ENCODE measurements at regions not wholly inside any gene's neighbourhood (a gene's known extent, or its start where the extent isn't known, plus 50 kb on each side); places are given as distances from the start of the nearest gene placed in this dataset.

- DNase-seq (ENCODE audit: extremely low read depth in 1 of 2, low read depth in 1 of 2): no peak
Measured at GRCh38 chr2:177075254-177075653, 137.3 kb upstream of the HNRNPA3 start.

DNA sequence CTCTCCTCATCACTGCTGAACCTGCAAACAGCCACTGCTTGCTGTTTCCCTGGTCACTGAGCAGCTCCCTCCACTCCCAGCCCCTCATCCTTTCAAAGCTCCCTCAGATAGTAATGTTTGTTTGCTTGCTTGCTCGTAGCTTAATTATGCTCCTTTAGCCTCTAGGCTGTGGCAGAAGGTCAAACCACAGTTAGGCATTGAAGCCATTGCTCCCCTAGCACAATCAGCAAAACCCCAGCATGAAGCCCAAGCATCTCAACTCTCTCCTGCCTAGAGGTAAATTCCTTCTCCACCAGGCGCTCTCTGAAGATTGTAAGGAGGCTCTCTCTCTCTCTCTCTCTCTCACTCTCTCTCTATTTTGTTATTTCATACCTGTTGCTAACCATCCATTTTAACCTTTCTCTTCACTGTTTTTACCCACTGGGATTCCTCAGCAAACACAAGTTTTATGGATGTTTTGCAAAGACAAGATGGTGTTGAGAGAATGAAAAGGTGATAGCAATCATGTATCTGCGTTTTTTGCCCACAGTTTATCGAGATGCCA is 135.9 kb upstream of the HNRNPA3 start:
- DNase-seq (ENCODE audit: extremely low read depth in 1 of 2, low read depth in 1 of 2): no peak

DNA sequence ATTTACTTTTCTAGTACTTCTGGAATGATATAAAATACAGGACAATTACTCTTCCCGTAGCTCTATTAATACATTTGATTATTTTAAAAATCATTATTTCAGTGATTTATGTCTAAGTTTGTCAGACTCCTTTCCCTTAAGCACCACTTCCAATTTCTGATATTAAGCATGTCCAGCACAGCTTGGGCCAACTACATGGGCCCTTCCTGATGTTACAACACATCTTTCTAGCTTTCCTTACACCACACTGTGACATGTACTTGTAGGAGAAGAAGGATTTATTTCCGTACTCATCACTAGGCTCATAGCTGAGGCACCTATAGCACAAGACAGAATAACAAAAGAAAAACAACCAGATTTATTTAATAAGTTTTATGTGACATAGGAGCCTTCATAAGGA is 134.8 kb upstream of the HNRNPA3 start:
- DNase-seq (ENCODE audit: extremely low read depth in 1 of 2, low read depth in 1 of 2): no peak

- no peak for DNase-seq (ENCODE audit: extremely low read depth in 1 of 2, low read depth in 1 of 2)
Measured at GRCh38 chr2:177078416-177078815, 134.2 kb upstream of the HNRNPA3 start.

- no peak for DNase-seq (ENCODE audit: extremely low read depth in 1 of 2, low read depth in 1 of 2)
Measured at GRCh38 chr2:177078855-177079254, 133.7 kb upstream of the HNRNPA3 start.

GRCh38 chr2:177080746-177081284 is 131.8 kb upstream of the HNRNPA3 start:
- DNase-seq (ENCODE audit: extremely low read depth in 1 of 2, low read depth in 1 of 2): no peak

DNA sequence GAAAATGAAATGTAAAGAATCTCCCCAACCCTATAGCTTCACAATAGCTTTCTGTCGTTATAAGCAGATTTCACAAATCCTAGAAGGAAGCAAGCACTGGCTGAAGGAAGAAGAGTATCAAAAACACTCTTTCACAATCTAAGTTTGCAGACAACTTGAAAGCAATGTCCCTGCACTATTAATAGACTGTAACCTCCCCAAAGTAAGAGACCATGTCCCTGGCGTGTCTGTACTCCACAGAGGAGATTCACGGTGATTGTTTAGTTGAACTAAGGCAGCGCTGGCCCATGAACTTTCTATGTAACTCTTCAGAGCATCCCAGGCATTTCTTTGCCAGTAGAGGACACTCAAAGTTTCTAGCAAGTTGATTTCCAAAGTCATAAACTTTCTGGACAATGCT is 128.0 kb upstream of the HNRNPA3 start:
- no peak for DNase-seq (ENCODE audit: extremely low read depth in 1 of 2, low read depth in 1 of 2)

DNA sequence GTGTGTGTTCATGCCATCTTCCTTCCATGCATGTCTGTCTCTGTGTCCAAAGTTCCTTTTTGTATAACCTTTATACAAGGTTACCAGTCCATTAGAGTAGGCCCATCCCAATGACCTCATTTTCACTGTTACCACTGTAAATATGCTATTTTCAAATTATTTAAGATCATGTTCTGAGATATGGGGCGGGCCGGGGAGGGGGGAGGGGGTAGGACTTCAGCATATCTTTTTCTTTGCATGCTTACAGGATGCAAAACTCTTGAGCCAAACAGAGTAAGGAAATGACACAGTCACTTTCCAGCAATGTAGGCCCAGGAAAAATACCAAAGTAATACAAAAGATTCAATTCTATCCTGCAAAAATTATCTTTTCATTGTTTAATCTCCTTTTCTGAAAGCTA is 124.1 kb upstream of the HNRNPA3 start:
- DNase-seq (ENCODE audit: extremely low read depth in 1 of 2, low read depth in 1 of 2): no peak

- no peak for DNase-seq (ENCODE audit: extremely low read depth in 1 of 2, low read depth in 1 of 2)
Measured at GRCh38 chr2:177090967-177091366, 121.6 kb upstream of the HNRNPA3 start.

DNA sequence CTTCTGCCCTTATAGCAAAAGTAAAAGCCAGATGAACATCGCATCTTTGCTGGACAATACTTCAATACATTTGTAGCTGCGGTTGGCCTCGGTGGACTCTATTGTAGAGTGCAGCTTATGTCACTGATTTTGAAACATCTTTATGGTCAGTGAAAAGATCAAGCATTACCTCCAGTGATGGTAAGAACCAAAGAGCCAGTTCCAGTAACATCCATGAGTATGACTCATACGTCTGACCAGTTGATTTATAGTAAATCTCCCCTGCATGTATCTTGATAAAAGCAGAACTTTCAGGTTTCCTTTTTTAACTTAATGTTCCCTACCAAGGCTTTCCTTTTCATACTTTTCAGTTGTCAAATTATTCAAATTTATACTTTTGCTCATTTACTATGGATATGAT is 119.2 kb upstream of the HNRNPA3 start:
- no peak for DNase-seq (ENCODE audit: extremely low read depth in 1 of 2, low read depth in 1 of 2)

DNA sequence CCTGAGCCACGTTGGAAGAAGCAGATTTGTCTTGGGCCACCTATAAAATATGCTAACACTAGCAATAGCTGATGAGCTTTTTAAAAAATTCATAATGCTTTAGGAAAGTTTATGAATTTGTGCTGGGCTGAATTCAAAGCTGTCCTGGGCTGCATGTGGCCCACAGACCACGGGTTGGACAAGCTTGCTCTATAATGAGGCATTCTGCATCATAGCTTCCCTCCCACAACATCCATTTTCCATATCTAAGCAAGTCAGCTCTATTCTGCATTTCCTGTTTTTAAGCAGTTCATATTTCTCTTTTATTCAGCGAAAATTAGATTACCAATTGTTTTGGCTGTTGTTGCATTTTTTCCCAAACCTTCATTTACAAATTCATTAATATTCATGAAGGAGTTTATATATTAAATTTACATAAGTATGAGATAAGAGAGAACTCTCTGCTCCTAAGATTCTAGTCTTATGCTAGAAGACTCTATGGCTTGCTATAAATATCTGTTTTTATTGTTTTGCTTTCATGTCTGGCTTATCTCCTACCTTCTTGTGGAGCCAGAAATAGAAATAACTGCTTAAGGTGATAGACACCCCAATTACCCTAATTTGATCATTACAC is 114.5 kb upstream of the HNRNPA3 start:
- DNase-seq (ENCODE audit: extremely low read depth in 1 of 2, low read depth in 1 of 2): no peak

DNA sequence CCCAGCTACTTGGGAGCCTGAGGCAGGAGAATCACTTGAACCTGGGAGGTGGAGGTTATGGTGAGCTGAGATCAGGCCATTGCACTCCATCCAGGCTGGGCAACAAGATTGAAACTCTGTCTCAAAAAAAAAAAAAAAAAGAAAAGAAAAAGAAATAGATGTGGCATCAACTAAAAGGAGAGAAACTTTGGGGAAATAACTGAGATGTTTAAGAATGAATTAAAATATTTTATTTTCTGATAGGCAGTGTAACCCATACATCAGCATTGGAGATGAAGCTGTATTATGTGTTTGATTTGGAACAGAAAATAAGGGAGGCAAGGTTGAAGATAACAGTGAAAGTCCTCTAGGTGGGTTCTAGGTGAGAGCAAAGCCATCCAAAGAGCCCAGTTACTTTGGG is 110.7 kb upstream of the HNRNPA3 start:
- DNase-seq (ENCODE audit: extremely low read depth in 1 of 2, low read depth in 1 of 2): no peak

DNA sequence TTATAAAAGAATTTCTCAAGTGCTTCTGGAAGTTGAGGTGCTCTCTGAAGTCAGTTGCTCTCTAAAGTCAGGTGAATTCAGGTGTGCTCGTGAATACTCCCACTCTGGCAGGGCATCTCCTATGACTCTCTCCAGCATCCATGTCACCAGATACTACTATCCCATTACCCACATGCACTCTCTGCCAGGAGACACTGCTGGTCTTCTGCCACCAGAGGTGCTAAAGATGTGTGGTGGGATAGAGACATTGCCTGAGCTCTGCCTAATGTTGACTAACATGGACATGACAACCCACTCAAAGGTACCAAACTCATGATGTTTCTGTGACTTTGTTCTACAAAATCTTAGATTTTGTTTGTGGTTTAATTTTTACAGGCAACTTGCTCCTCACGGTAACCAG is 106.4 kb upstream of the HNRNPA3 start:
- no peak for DNase-seq (ENCODE audit: extremely low read depth in 1 of 2, low read depth in 1 of 2)

- no peak for DNase-seq (ENCODE audit: extremely low read depth in 1 of 2, low read depth in 1 of 2)
Measured at GRCh38 chr2:177108890-177109289, 103.7 kb upstream of the HNRNPA3 start.

DNA sequence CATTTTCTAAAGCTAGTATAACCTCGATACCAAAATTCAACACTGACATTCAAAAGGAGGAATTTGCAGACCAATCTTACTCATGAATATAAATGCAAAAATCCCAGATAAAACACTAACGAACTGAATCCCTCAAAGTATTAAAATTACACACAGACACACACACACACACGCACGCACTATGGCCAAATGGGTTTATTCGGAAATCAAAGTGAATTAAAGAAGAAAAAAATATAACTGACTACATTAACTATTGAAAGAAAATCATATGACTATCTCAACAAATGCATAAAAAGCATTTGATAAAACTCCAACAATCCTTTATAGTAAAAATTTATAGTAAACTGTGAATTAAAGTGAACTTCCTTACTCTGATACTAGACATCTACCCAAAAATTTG is 97.9 kb upstream of the HNRNPA3 start:
- DNase-seq (ENCODE audit: extremely low read depth in 1 of 2, low read depth in 1 of 2): no peak

DNA sequence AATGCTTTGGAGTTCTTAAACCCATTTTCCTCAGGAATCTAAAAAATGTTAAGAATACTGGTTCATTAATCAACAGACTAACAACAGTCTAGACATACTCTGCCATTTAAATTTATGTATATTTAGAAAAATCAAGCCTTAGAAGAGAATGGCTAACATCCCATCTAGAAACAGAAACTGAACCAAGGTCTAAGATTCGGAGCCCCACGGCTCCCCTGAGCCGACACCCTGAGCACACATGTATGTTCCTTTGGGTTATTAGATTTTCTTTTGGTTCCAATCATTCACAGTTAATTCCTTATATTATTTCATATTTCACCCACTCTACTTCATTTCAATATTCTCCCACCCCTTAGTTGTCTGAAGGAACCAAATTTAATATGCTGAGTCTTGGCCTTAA is 94.8 kb upstream of the HNRNPA3 start:
- DNase-seq (ENCODE audit: extremely low read depth in 1 of 2, low read depth in 1 of 2): no peak

- DNase-seq (ENCODE audit: extremely low read depth in 1 of 2, low read depth in 1 of 2): no peak
Measured at GRCh38 chr2:177118636-177119035, 94.0 kb upstream of the HNRNPA3 start.

DNA sequence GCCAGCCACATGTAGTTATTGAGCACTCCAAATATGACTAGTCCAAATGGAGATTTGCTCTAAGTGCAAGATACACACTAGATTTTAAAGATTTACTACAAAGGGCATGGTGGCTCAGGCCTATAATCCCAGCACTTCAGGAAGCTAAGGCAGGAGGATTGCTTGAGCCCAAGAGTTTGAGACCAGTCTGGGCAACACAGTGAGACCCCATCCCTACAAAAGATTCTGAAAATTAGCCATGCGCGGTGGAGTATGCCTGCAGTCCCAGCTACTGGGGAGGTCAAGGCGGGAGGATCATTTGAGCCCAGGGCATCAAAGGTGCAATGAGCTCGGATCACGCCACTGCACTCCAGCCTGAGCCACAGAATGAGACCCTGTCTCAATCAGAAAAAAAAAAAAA is 93.5 kb upstream of the HNRNPA3 start:
- no peak for DNase-seq (ENCODE audit: extremely low read depth in 1 of 2, low read depth in 1 of 2)

DNA sequence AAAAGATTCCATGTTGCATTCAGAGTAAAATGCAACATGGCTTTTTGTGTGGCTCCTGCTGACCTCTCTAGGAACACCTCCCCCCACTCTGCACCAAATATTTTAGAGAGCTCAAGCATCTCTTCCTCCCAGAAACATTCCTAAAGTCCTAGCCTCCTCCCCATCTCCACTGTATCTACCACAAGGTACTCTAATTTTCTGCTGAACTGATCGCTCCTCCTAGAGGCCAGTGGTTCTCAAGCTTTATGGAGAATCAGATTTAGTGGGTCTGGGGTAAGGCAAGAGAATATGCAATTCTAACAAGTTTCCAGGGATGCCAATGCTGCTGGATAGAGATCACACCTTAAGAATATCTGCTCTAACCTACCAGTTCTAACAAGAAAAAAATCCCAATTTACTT is 89.5 kb upstream of the HNRNPA3 start:
- no peak for DNase-seq (ENCODE audit: extremely low read depth in 1 of 2, low read depth in 1 of 2)

GRCh38 chr2:177124371-177124770 is 88.2 kb upstream of the HNRNPA3 start:
- no peak for DNase-seq (ENCODE audit: extremely low read depth in 1 of 2, low read depth in 1 of 2)

DNA sequence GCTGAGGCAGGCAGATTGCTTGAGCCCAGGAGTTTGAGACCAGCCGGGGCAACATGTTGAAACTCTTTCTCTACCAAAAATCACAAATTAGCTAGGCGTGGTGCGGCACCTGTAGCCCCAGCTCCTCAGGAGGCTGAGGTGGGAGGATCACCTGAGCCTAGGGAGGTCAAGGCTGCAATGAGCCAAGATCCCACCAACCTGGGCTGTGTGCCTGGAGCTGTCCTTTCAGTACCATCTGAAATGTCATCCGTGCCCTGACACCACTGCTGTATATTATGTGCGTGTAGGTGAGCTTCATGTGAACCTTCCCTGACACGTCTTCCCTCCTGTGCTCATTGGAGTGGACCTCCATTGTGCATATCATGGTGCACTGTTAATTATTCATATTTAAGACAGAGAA is 84.8 kb upstream of the HNRNPA3 start:
- no peak for DNase-seq (ENCODE audit: extremely low read depth in 1 of 2, low read depth in 1 of 2)

DNA sequence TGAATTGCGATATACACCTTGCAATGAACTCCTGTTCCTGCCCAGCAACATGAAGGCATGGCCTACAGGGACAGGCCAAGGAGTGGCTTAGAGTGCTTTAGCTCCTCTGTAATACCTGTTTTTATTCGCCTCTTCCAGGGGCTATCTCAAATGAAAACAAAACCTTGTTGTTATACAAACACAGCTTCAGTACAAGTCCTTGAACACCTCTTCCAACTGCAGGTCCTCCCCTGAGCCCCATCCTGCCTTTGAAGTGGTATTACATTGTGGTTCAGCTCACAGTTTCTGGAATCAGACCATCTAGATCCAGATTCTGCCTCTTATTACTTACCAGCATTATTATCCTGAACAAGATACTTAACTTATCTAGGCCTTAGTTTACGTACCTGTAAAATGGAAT is 83.0 kb upstream of the HNRNPA3 start:
- no peak for DNase-seq (ENCODE audit: extremely low read depth in 1 of 2, low read depth in 1 of 2)

GRCh38 chr2:177131858-177132257 is 80.7 kb upstream of the HNRNPA3 start:
- no peak for DNase-seq (ENCODE audit: extremely low read depth in 1 of 2, low read depth in 1 of 2)
